HEK293 (cell line): ENCODE measurements at regions not wholly inside any gene's neighbourhood (a gene's known extent, or its start where the extent isn't known, plus 50 kb on each side); places are given as distances from the start of the nearest gene placed in this dataset.

ENCODE experiments used
- CTCF ChIA-PET: fragments of 350-600 bp; formaldehyde crosslinking; extraction: SDS; loops from one replicate; lab custom pipeline; 2021; ENCODE audit warnings: antibody characterized with exemption; lab: Yijun Ruan, JAX
- POLR2A ChIA-PET: fragments of 300-600 bp; formaldehyde crosslinking; extraction: SDS; loops from one replicate; lab custom pipeline; 2020; ENCODE audit warnings: antibody characterized with exemption, inconsistent platforms; lab: Yijun Ruan, JAX
- H3K27ac ChIP-seq: fragments of 200-500 bp; sonication (Bioruptor generic); 2 replicates; pipeline ENCODE4 v1.5.1; 2014; ENCODE audit warnings: low read depth, low read length, control low read depth, inconsistent platforms; ENCODE audit errors: extremely low read depth
- H3K36me3 ChIP-seq, 2 experiments: fragments of 200-500 bp in 1 of 2; sonication (Bioruptor generic) in 1 of 2; 1 replicate in 1 of 2; 2 replicates in 1 of 2; pipeline ENCODE4 v1.5.1; 2014 to 2017; ENCODE audit warnings: inconsistent platforms in 2 of 2, low read length in 2 of 2; ENCODE audit not compliant: control insufficient read depth in 2 of 2, insufficient read depth in 1 of 2
- H3K4me1 ChIP-seq: fragments of 200-500 bp; sonication (Bioruptor generic); 2 replicates; pipeline ENCODE4 v1.5.1; 2014; ENCODE audit warnings: mild to moderate bottlenecking, low read length, inconsistent platforms; ENCODE audit not compliant: control insufficient read depth, insufficient read depth
- H3K4me3 ChIP-seq: 2 replicates; pipeline ENCODE4 v1.5.1; 2011; ENCODE audit warnings: low read depth, mild to moderate bottlenecking, control low read depth, low read length, moderate library complexity
- H3K9me3 ChIP-seq: fragments of 200-500 bp; sonication (Bioruptor generic); 2 replicates; pipeline ENCODE4 v1.5.1; 2014; ENCODE audit warnings: low read depth, low read length, inconsistent platforms; ENCODE audit not compliant: control insufficient read depth, insufficient read depth
- BCL11A ChIP-seq: fragments of 450-650 bp; formaldehyde crosslinking; IDR thresholded peaks from 2 replicates; pipeline ENCODE4 v1.5.1; 2016; ENCODE audit warnings: low read depth, missing biosample characterization, missing genetic modification characterization
- HOXA7 ChIP-seq: sonication (generic); formaldehyde crosslinking; IDR thresholded peaks from 2 replicates; pipeline ENCODE4 v1.8.1; 2022; ENCODE audit warnings: missing genetic modification reagents, borderline replicate concordance
- KLF7 ChIP-seq: fragments of 450-650 bp; formaldehyde crosslinking; IDR thresholded peaks from 2 replicates; pipeline ENCODE4 v1.5.1; 2016; ENCODE audit warnings: missing biosample characterization, missing genetic modification characterization, borderline replicate concordance
- KLF8 ChIP-seq: fragments of 450-650 bp; formaldehyde crosslinking; IDR thresholded peaks from 2 replicates; pipeline ENCODE4 v1.5.1; 2016; ENCODE audit warnings: missing biosample characterization, missing genetic modification characterization
- SETDB1 ChIP-seq: IDR thresholded peaks from one replicate; pipeline ENCODE4 v1.6.1; 2017; ENCODE audit warnings: mild to moderate bottlenecking, low read length, moderate library complexity, mixed read lengths; ENCODE audit not compliant: insufficient read length
- SP7 ChIP-seq: fragments of 450-650 bp; formaldehyde crosslinking; IDR thresholded peaks from 2 replicates; pipeline ENCODE4 v1.5.1; 2016; ENCODE audit warnings: missing biosample characterization, missing genetic modification characterization
- ZNF112 ChIP-seq: fragments of 450-650 bp; formaldehyde crosslinking; IDR thresholded peaks from 2 replicates; pipeline ENCODE4 v1.5.0; 2017; ENCODE audit warnings: missing biosample characterization, missing genetic modification characterization
- ZNF138 ChIP-seq: fragments of 450-650 bp; formaldehyde crosslinking; IDR thresholded peaks from 2 replicates; pipeline ENCODE4 v1.5.1; 2016; ENCODE audit warnings: missing biosample characterization, missing genetic modification characterization, borderline replicate concordance
- ZNF140 ChIP-seq: fragments of 450-650 bp; formaldehyde crosslinking; IDR thresholded peaks from 2 replicates; pipeline ENCODE4 v1.5.1; 2016; ENCODE audit warnings: missing biosample characterization, missing genetic modification characterization
- ZNF16 ChIP-seq: fragments of 450-650 bp; formaldehyde crosslinking; IDR thresholded peaks from 2 replicates; pipeline ENCODE4 v1.5.1; 2016; ENCODE audit warnings: low read depth, missing biosample characterization, missing genetic modification characterization
- ZNF2 ChIP-seq: fragments of 450-650 bp; formaldehyde crosslinking; IDR thresholded peaks from 2 replicates; pipeline ENCODE4 v1.5.1; 2016; ENCODE audit warnings: missing biosample characterization, missing genetic modification characterization
- ZNF202 ChIP-seq: fragments of 450-650 bp; formaldehyde crosslinking; IDR thresholded peaks from 2 replicates; pipeline ENCODE4 v1.5.1; 2016; ENCODE audit warnings: missing biosample characterization, missing genetic modification characterization, borderline replicate concordance
- ZNF26 ChIP-seq: fragments of 450-650 bp; formaldehyde crosslinking; IDR thresholded peaks from 2 replicates; pipeline ENCODE4 v1.5.1; 2016; ENCODE audit warnings: missing biosample characterization, missing genetic modification characterization
- ZNF266 ChIP-seq: fragments of 450-650 bp; formaldehyde crosslinking; IDR thresholded peaks from 2 replicates; pipeline ENCODE4 v1.5.1; 2016; ENCODE audit warnings: missing biosample characterization, missing genetic modification characterization, low read depth
- ZNF274 ChIP-seq, 2 experiments: fragments of 200-500 bp in 1 of 2; fragments of 450-650 bp in 1 of 2; sonication (Bioruptor generic) in 1 of 2; formaldehyde crosslinking in 1 of 2; IDR thresholded peaks; 2 replicates each; pipeline versions ENCODE4 v1.5.1 to v1.6.1; 2014 to 2016; ENCODE audit warnings: borderline replicate concordance in 1 of 2, inconsistent platforms in 1 of 2, low read length in 1 of 2, missing biosample characterization in 1 of 2, missing genetic modification characterization in 1 of 2
- ZNF394 ChIP-seq: fragments of 450-650 bp; formaldehyde crosslinking; IDR thresholded peaks from 2 replicates; pipeline ENCODE4 v1.5.1; 2016; ENCODE audit warnings: missing biosample characterization, missing genetic modification characterization, mild to moderate bottlenecking, moderate library complexity, borderline replicate concordance
- ZNF398 ChIP-seq: fragments of 450-650 bp; formaldehyde crosslinking; IDR thresholded peaks from 2 replicates; pipeline ENCODE4 v1.5.1; 2017; ENCODE audit warnings: missing biosample characterization, missing genetic modification characterization
- ZNF433 ChIP-seq: fragments of 450-650 bp; formaldehyde crosslinking; IDR thresholded peaks from 2 replicates; pipeline ENCODE4 v1.5.1; 2016; ENCODE audit warnings: missing biosample characterization, missing genetic modification characterization, low read depth
- ZNF549 ChIP-seq: fragments of 450-650 bp; IDR thresholded peaks from 2 replicates; pipeline ENCODE4 v1.5.1; 2018; ENCODE audit warnings: missing biosample characterization, missing genetic modification characterization, mild to moderate bottlenecking, inconsistent platforms, moderate library complexity
- ZNF596 ChIP-seq: fragments of 450-650 bp; IDR thresholded peaks from 2 replicates; pipeline ENCODE4 v1.5.0; 2018; ENCODE audit warnings: missing biosample characterization, mild to moderate bottlenecking, missing genetic modification characterization, moderate library complexity
- ZNF600 ChIP-seq: fragments of 450-650 bp; formaldehyde crosslinking; IDR thresholded peaks from 2 replicates; pipeline ENCODE4 v1.5.1; 2016; ENCODE audit warnings: missing biosample characterization, missing genetic modification characterization
- ZNF639 ChIP-seq: fragments of 450-650 bp; formaldehyde crosslinking; IDR thresholded peaks from 2 replicates; pipeline ENCODE4 v1.5.1; 2016; ENCODE audit warnings: missing biosample characterization, missing genetic modification characterization
- ZNF654 ChIP-seq: fragments of 450-650 bp; formaldehyde crosslinking; IDR thresholded peaks from 2 replicates; pipeline ENCODE4 v1.5.1; 2016; ENCODE audit warnings: low read depth, missing biosample characterization, missing genetic modification characterization
- ZNF660 ChIP-seq: fragments of 450-650 bp; IDR thresholded peaks from 2 replicates; pipeline ENCODE4 v1.5.1; 2018; ENCODE audit warnings: missing biosample characterization, mild to moderate bottlenecking, missing genetic modification characterization
- ZNF670 ChIP-seq: fragments of 450-650 bp; formaldehyde crosslinking; IDR thresholded peaks from 2 replicates; pipeline ENCODE4 v1.5.1; 2016; ENCODE audit warnings: missing biosample characterization, missing genetic modification characterization, low read depth
- ZNF677 ChIP-seq: fragments of 450-650 bp; IDR thresholded peaks from 2 replicates; pipeline ENCODE4 v1.5.0; 2018; ENCODE audit warnings: missing biosample characterization, mild to moderate bottlenecking, missing genetic modification characterization, moderate library complexity
- ZNF701 ChIP-seq: fragments of 450-650 bp; formaldehyde crosslinking; IDR thresholded peaks from 2 replicates; pipeline ENCODE4 v1.5.1; 2016; ENCODE audit warnings: missing biosample characterization, missing genetic modification characterization
- ZNF777 ChIP-seq: fragments of 450-650 bp; formaldehyde crosslinking; IDR thresholded peaks from 2 replicates; pipeline ENCODE4 v1.5.1; 2017; ENCODE audit warnings: missing biosample characterization, missing genetic modification characterization, borderline replicate concordance
- ZNF791 ChIP-seq: fragments of 450-650 bp; formaldehyde crosslinking; IDR thresholded peaks from 2 replicates; pipeline ENCODE4 v1.5.1; 2016; ENCODE audit warnings: missing biosample characterization, missing genetic modification characterization
- ZSCAN18 ChIP-seq: fragments of 450-650 bp; formaldehyde crosslinking; IDR thresholded peaks from 2 replicates; pipeline ENCODE4 v1.5.1; 2016; ENCODE audit warnings: missing biosample characterization, missing genetic modification characterization

- TF ChIP-seq ZNF138 (no peak), ZNF677 (tag by site-specific recombination) (no peak), ZNF777 (tag by site-specific recombination) (no peak), BCL11A (tag by site-specific recombination) (no peak), ZNF112 (tag by site-specific recombination) (no peak), ZNF433 (tag by site-specific recombination) (no peak), ZNF266 (tag by site-specific recombination) (no peak), ZNF140 (tag by site-specific recombination) (no peak), ZNF549 (tag by site-specific recombination) (no peak), ZNF2 (tag by site-specific recombination) (no peak), SP7 (tag by site-specific recombination) (no peak), ZNF639 (tag by site-specific recombination) (no peak), ZNF26 (tag by site-specific recombination) (no peak), SETDB1 (no peak), ZNF394 (tag by site-specific recombination) (no peak), ZNF596 (tag by site-specific recombination) (no peak), ZNF670 (no peak), KLF8 (tag by site-specific recombination) (no peak), ZNF16 (no peak)
- TF ChIP-seq, all 188 proteins: peak for 0
- Histone ChIP-seq H3K27ac (no peak overlapping the region), H3K4me3 (no peak overlapping the region), H3K36me3 (no peaks in the 10 kb centered on the region), H3K9me3 (no peaks in the 10 kb centered on the region), H3K4me1 (no peaks in the 10 kb centered on the region)
- ChIA-PET POLR2A (no interaction called here), CTCF (interaction anchor here (0.7 kb wide), 1 partner anchor 712 kb away, joined by 3 read pairs; no protein-coding TSS in a partner anchor)
Measured at GRCh38 chr5:92886751-92887150, 694.3 kb downstream of the NR2F1-AS1 start.

GRCh38 chr5:92885950-92886349 lies 695.1 kb downstream of the NR2F1-AS1 start:
- H3K36me3 ChIP-seq, result no peaks in the 10 kb centered on the region
- CTCF ChIA-PET, result no interaction called here
- H3K27ac ChIP-seq, result no peak overlapping the region
- no peaks in the 10 kb centered on the region for H3K9me3 ChIP-seq
- H3K4me3 ChIP-seq, result no peak overlapping the region
- no peaks in the 10 kb centered on the region for H3K4me1 ChIP-seq
- POLR2A ChIA-PET, result no interaction called here
- TF ChIP-seq ZNF777 (tag by site-specific recombination) (no peak), KLF7 (tag by site-specific recombination) (no peak), ZNF791 (no peak), ZNF701 (tag by site-specific recombination) (no peak), ZNF274 (IDR thresholded peaks at IDR 0.05; ENCODE audit: low read length) (no peak), ZNF274 (tag by site-specific recombination; IDR thresholded peaks at IDR 0.05; ENCODE audit: borderline replicate concordance) (no peak), ZNF398 (tag by site-specific recombination) (no peak), ZNF202 (tag by site-specific recombination) (no peak), ZNF654 (tag by site-specific recombination) (no peak), ZNF660 (tag by site-specific recombination) (no peak), ZSCAN18 (no peak), HOXA7 (CRISPR knock-in tag) (no peak), ZNF600 (no peak)
